ENCODE measurements at regions not wholly inside any gene's neighbourhood (a gene's known extent, or its start where the extent isn't known, plus 50 kb on each side); places are given as distances from the start of the nearest gene placed in this dataset.

GRCh38 chr20:4332121-4332860 lies 83.2 kb upstream of the ADRA1D start (continued):
- no peak for TF ChIP-seq ATF2 (IDR thresholded peaks at IDR 0.05; ENCODE audit: low read length)

All from H1 (cell line).